Endothelial cell of umbilical vein (primary cell): ENCODE measurements at regions not wholly inside any gene's neighbourhood (a gene's known extent, or its start where the extent isn't known, plus 50 kb on each side); places are given as distances from the start of the nearest gene placed in this dataset.

Experiments
- BruUV-seq: library from RNA; stranded (reverse); fragments of 400-500 nt; replicated peaks from 2 replicates; lab custom pipeline; 2021; lab: Mats Ljungman, UMichigan
- CTCF ChIA-PET: fragments of 300-600, 350-600 bp; sonication (Branson Sonifier 250); formaldehyde crosslinking; loops from one replicate; lab custom pipeline; 2021; ENCODE audit warnings: antibody characterized with exemption, inconsistent platforms; lab: Charles Lee
- POLR2A ChIA-PET: fragments of 300-600, 350-600 bp; sonication (Branson Sonifier 250); formaldehyde crosslinking; loops from one replicate; lab custom pipeline; 2021; ENCODE audit warnings: antibody characterized with exemption, inconsistent platforms; lab: Charles Lee
- DNase-seq: peaks from one replicate; pipeline ENCODE4 v3.0.0-alpha.2; 2011; ENCODE audit warnings: low read depth, low spot score
- FAIRE-seq: peaks from 2 replicates; lab custom pipeline; 2011; peaks lifted over from hg19 to GRCh38; lab: Jason Lieb, UNC
- H2AFZ ChIP-seq: 2 replicates; pipeline ENCODE4 v1.6.0; 2012; ENCODE audit warnings: low read depth, low read length, control low read depth, inconsistent platforms
- H3K27ac ChIP-seq: 2 replicates; pipeline ENCODE4 v1.5.1; 2011; ENCODE audit warnings: low read depth, mild to moderate bottlenecking, control low read depth, low read length, moderate library complexity; ENCODE audit not compliant: insufficient read depth
- H3K27me3 ChIP-seq, 2 experiments: 2 replicates each; pipeline versions ENCODE4 v1.6.0 to v1.6.1; 2011; ENCODE audit warnings: low read length in 2 of 2, mixed read lengths in 1 of 2; ENCODE audit not compliant: control insufficient read depth in 2 of 2, insufficient read depth in 2 of 2
- H3K36me3 ChIP-seq, 2 experiments: 2 replicates in 1 of 2; 3 replicates in 1 of 2; pipeline ENCODE4 v1.5.1; 2011; ENCODE audit warnings: low read length in 2 of 2, mild to moderate bottlenecking in 1 of 2, moderate library complexity in 1 of 2; ENCODE audit not compliant: control insufficient read depth in 2 of 2, insufficient read depth in 2 of 2; ENCODE audit errors: extremely low read depth in 1 of 2
- H3K4me1 ChIP-seq: 3 replicates; pipeline ENCODE4 v1.5.1; 2011; ENCODE audit warnings: mild to moderate bottlenecking, low read length; ENCODE audit not compliant: control insufficient read depth, insufficient read depth; ENCODE audit errors: extremely low read depth
- H3K4me2 ChIP-seq: 2 replicates; pipeline ENCODE4 v1.6.1; 2011; ENCODE audit warnings: low read length, control low read depth, mixed read lengths; ENCODE audit not compliant: insufficient read depth
- H3K4me3 ChIP-seq, 3 experiments: fragments of 200-600 bp in 1 of 3; sonication (generic), shearing (Covaris generic) in 1 of 3; replicated peaks in 1 of 3; 2 replicates each; pipeline ENCODE4 v1.5.1; 2011 to 2016; ENCODE audit warnings: control low read depth in 3 of 3, low read length in 3 of 3, mild to moderate bottlenecking in 2 of 3, inconsistent platforms in 1 of 3, low read depth in 1 of 3, moderate library complexity in 1 of 3; ENCODE audit not compliant: insufficient read depth in 1 of 3
- H3K79me2 ChIP-seq: 2 replicates; pipeline ENCODE4 v1.6.0; 2012; ENCODE audit warnings: low read length, inconsistent platforms; ENCODE audit not compliant: control insufficient read depth, insufficient read depth
- H3K9ac ChIP-seq: replicated peaks from 2 replicates; pipeline ENCODE3; 2011; ENCODE audit warnings: low read length, control low read depth; ENCODE audit not compliant: insufficient read depth; ENCODE audit errors: extremely low read depth
- H3K9me1 ChIP-seq: replicated peaks from 3 replicates; pipeline ENCODE4 v1.6.0; 2011; ENCODE audit warnings: mild to moderate bottlenecking, low read length; ENCODE audit not compliant: control insufficient read depth, insufficient read depth; ENCODE audit errors: extremely low read depth
- H3K9me3 ChIP-seq: replicated peaks from 2 replicates; pipeline ENCODE4 v1.5.1; 2012; ENCODE audit warnings: low read length, inconsistent platforms; ENCODE audit not compliant: control insufficient read depth, insufficient read depth
- H4K20me1 ChIP-seq: replicated peaks from 2 replicates; pipeline ENCODE3; 2011; ENCODE audit warnings: mild to moderate bottlenecking, low read length; ENCODE audit not compliant: control insufficient read depth, insufficient read depth; ENCODE audit errors: extremely low read depth
- CTCF ChIP-seq, 2 donors: IDR thresholded peaks; 1 replicate in 1 of 2; 2 replicates in 1 of 2; pipeline ENCODE4 v1.5.1; 2011; ENCODE audit warnings: low read length in 2 of 2, mild to moderate bottlenecking in 2 of 2, moderate library complexity in 2 of 2, control low read depth in 1 of 2, inconsistent platforms in 1 of 2, low read depth in 1 of 2; ENCODE audit not compliant: insufficient read depth in 1 of 2; ENCODE audit errors: extremely low read depth in 1 of 2
- EZH2 ChIP-seq: IDR thresholded peaks from 2 replicates; pipeline ENCODE4 v1.6.1; 2012; ENCODE audit warnings: borderline replicate concordance, low read depth, mild to moderate bottlenecking, moderate library complexity, low read length, inconsistent platforms; ENCODE audit not compliant: severe bottlenecking
- FOS ChIP-seq: IDR thresholded peaks from 2 replicates; pipeline ENCODE4 v1.6.1; 2011; ENCODE audit warnings: mild to moderate bottlenecking, low read length, moderate library complexity, borderline replicate concordance; ENCODE audit not compliant: insufficient read depth
- GATA2 ChIP-seq: IDR thresholded peaks from 2 replicates; pipeline ENCODE4 v1.7.0; 2011; ENCODE audit warnings: low read depth, mild to moderate bottlenecking, moderate library complexity, mixed read lengths, low read length; ENCODE audit not compliant: insufficient read length, insufficient read depth
- JUN ChIP-seq: IDR thresholded peaks from 2 replicates; pipeline ENCODE4 v1.6.1; 2011; ENCODE audit warnings: borderline replicate concordance, low read depth; ENCODE audit not compliant: insufficient read length, insufficient read depth
- MYC ChIP-seq: IDR thresholded peaks from one replicate; pipeline ENCODE4 v1.6.1; 2011; ENCODE audit warnings: mild to moderate bottlenecking, low read depth, low read length
- POLR2A ChIP-seq: IDR thresholded peaks from 2 replicates; pipeline ENCODE4 v1.6.1; 2012; ENCODE audit warnings: low read depth, mild to moderate bottlenecking, control low read depth, low read length
- POLR2AphosphoS5 ChIP-seq: IDR thresholded peaks from 2 replicates; pipeline ENCODE4 v1.6.1; 2012; ENCODE audit warnings: low read depth, mild to moderate bottlenecking, control low read depth, low read length, moderate library complexity; ENCODE audit not compliant: insufficient read depth
- dilution Hi-C: fragments of 300-500 bp; cut with MboI; formaldehyde crosslinking; loops from one replicate; pipeline ENCODE4 v1.15.0; 2019; ENCODE audit warnings: low sequenced_read_pairs; ENCODE audit not compliant: extremely low pct_ligation_motif_present
- intact Hi-C: fragments of 100-400 bp; cut with micrococcal nuclease; formaldehyde crosslinking; loops from one replicate; pipeline ENCODE4 v1.10.0; 2022
- TF ChIP-seq, protein P1 (sequence below): IDR thresholded peaks from 2 replicates; pipeline ENCODE4 v1.6.1; 2011; ENCODE audit not compliant: insufficient read depth, insufficient read length

GRCh38 chr2:16561676-16562075 is 104.0 kb downstream of the CYRIA start:
- Histone ChIP-seq H3K4me1 (no peaks in the 10 kb centered on the region), H3K9me3 (no peaks in the 10 kb centered on the region), H3K9me1 (no peaks in the 10 kb centered on the region), H3K4me3 (no peak overlapping the region), H4K20me1 (no peaks in the 10 kb centered on the region), H2AFZ (no peak overlapping the region), H3K9ac (no peak overlapping the region), H3K36me3 (peaks cover 3 to 28% of the 10 kb centered on the region in 2 experiments), H3K27ac (no peak overlapping the region), H3K4me2 (no peak overlapping the region), H3K79me2 (no peaks in the 10 kb centered on the region), H3K27me3 (no peaks in the 10 kb centered on the region)
- no peak for FAIRE-seq
- ChIA-PET POLR2A (no interaction called here), CTCF (interaction anchor here (1.5 kb wide), 1 partner anchor 195 kb away, joined by 3 read pairs; no protein-coding TSS in a partner anchor)
- BruUV-seq: no TSS peak
- dilution Hi-C loops: no loop called here
- intact Hi-C loops: no loop called here
- no peak for DNase-seq
- TF ChIP-seq JUN: no peak
- TF ChIP-seq, protein P1, sequence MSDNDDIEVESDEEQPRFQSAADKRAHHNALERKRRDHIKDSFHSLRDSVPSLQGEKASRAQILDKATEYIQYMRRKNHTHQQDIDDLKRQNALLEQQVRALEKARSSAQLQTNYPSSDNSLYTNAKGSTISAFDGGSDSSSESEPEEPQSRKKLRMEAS: no peak
- TF ChIP-seq POLR2A: no peak
- no peak for TF ChIP-seq EZH2
- TF ChIP-seq GATA2: no peak
- no peak for TF ChIP-seq FOS
- no peak for TF ChIP-seq POLR2AphosphoS5
- TF ChIP-seq CTCF (IDR thresholded peaks at IDR 0.05; ENCODE audit: extremely low read depth in 1 of 2, insufficient read depth in 1 of 2, low read depth in 1 of 2, low read length in 2 of 2): no peak
- TF ChIP-seq MYC: no peak
